ENCODE measurements at regions not wholly inside any gene's neighbourhood (a gene's known extent, or its start where the extent isn't known, plus 50 kb on each side); places are given as distances from the start of the nearest gene placed in this dataset.

DNA sequence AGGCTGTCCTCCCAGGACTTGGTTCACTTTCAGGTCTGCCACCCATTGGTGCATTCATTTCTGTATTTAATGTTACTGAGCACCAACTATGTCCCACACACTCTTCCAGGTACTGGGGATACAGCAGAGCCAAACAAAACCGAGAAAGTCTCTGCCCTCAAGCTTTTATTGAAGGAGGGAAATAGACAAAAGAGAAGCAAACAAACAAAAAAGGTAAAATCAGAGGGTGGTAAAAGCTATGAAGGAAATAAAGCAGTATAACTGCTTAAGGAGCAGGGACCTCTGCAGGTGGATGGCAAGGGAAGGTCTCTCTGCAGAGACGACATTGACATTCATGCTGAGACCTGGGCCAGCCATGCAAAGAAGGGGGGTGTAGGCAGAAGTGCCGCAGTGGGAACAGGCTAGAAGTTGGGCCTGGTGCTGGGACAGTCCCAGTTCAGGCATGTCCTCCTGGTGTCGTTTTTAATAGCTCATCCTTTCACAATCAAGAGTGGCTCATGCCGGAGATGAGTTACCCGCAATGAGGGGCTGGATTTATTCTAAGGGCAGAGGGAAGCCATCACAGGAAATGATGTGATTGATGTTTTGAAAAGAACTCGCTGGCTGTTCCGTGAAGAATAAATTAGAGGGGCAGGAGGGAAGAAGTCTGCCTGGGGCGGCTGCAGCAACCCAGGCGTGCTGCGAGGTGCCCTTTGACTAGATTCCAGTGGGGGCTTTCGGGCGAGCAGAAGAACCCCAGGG, 72.8 kb downstream of the IRF2BPL start:
- H3K36me3 Mint-ChIP-seq (ENCODE audit: low read depth): no peaks in the 10 kb centered on the region

DNA sequence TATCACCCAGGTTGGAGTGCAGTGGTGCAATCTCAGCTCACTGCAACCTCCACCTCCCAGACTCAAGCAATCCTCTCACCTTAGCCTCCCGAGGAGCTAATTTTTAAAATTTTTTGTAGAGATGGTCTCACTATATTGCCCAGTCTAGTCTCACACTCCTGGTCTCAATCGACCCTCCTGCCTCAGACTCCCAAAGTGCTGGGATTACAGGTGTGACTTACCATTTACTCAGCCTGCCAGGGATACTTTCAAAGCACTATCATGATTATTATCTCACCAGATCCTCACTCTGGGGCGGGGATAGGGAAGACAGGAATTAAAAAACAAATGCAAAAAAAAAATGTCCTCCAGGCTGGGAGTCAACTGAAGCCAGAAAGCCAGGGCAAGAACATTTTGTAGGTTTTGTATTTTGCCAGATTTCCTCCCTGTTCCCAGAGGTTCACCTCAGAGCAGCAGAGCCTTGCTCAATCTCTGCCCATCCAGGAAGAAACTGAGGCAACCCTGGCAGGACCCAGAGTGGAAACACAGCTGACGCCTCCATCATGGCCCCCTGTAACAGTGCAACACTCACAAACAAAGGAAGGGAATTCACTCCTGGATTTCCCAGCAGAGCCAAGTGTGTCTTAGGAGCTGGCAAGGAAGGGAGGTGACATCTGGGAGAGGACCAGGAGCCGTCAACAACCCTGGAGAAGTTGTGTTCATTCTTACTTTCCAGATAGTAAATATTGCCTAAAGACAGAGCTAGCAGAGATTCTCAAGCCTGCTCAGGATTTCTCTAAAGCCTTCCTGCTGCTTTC, 73.9 kb downstream of the IRF2BPL start:
- Mint-ChIP-seq H3K36me3 (ENCODE audit: low read depth) (no peaks in the 10 kb centered on the region), H3K27me3 (no peaks in the 10 kb centered on the region), H3K4me3 (peak overlapping the region; percentile 40), H3K4me1 (ENCODE audit: low read depth) (peaks cover 76% of the 10 kb centered on the region), H3K9me3 (no peaks in the 10 kb centered on the region), H3K27ac (peak overlapping the region; percentile 98)

More for the DNA sequence above, 72.8 kb downstream of the IRF2BPL start:
- Mint-ChIP-seq H3K27me3 (no peaks in the 10 kb centered on the region), H3K9me3 (no peaks in the 10 kb centered on the region), H3K4me3 (peak overlapping the region; percentile 84), H3K27ac (peak overlapping the region; percentile 98), H3K4me1 (ENCODE audit: low read depth) (peaks cover 82% of the 10 kb centered on the region)

DNA sequence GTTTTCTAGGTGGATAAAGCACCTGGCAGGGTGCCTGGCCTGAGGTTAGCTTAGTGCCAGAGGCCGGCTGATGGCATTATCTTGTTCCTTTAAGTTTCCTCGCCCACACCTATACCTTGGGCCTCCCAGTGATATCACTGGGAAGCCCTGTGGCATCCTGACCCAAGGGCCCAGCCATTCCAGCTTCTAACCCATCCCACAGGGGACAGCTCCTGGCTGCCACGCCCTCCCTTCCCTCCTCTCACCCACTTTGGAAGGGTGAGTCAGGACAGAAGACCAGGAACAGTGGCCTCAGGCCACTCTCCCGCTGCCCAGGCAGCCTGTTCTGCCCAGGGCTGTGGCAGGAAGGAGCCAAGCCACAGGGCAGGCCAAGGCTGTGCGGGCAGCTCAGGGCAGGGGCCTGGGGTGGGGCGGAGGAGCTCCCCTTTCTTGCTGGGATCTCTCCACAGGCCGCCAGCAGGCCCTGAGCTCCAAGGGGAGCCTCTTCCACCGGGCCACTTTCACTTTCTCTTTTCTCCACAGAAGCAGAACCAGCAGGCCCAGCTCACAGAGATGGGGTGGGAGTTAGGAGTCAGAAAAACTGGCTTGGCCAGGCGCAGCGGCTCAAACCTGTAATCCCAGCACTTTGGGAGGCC, 75.1 kb downstream of the IRF2BPL start:
- Mint-ChIP-seq H3K4me1 (ENCODE audit: low read depth) (peaks cover 68% of the 10 kb centered on the region), H3K9me3 (no peaks in the 10 kb centered on the region), H3K36me3 (ENCODE audit: low read depth) (no peaks in the 10 kb centered on the region), H3K27me3 (no peaks in the 10 kb centered on the region), H3K4me3 (peak overlapping the region; percentile 61), H3K27ac (peak overlapping the region; percentile 87)

DNA sequence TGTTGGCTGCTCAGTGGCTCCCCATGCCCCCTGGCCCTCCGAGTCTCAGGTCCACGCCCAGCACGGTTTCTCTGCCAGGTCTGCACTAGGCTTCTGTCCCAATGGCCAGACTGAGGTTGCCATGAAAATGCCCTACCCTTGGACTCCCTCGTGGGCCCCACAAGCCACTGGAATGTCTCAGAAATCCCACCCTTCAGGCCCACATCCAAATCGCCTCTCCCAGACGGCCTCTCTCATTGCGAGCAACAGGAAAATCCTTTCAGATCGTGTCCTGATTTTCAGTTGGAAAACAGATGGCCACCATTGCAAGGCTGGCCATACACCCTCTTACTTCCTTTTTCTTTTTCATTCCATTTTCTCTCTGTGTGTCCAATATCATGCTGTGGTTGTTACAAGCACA, 77.3 kb downstream of the IRF2BPL start:
- Mint-ChIP-seq H3K4me3 (no peak overlapping the region), H3K27me3 (no peaks in the 10 kb centered on the region), H3K36me3 (ENCODE audit: low read depth) (no peaks in the 10 kb centered on the region), H3K4me1 (ENCODE audit: low read depth) (peaks cover 68% of the 10 kb centered on the region), H3K9me3 (no peaks in the 10 kb centered on the region), H3K27ac (peak overlapping the region; percentile 11)

DNA sequence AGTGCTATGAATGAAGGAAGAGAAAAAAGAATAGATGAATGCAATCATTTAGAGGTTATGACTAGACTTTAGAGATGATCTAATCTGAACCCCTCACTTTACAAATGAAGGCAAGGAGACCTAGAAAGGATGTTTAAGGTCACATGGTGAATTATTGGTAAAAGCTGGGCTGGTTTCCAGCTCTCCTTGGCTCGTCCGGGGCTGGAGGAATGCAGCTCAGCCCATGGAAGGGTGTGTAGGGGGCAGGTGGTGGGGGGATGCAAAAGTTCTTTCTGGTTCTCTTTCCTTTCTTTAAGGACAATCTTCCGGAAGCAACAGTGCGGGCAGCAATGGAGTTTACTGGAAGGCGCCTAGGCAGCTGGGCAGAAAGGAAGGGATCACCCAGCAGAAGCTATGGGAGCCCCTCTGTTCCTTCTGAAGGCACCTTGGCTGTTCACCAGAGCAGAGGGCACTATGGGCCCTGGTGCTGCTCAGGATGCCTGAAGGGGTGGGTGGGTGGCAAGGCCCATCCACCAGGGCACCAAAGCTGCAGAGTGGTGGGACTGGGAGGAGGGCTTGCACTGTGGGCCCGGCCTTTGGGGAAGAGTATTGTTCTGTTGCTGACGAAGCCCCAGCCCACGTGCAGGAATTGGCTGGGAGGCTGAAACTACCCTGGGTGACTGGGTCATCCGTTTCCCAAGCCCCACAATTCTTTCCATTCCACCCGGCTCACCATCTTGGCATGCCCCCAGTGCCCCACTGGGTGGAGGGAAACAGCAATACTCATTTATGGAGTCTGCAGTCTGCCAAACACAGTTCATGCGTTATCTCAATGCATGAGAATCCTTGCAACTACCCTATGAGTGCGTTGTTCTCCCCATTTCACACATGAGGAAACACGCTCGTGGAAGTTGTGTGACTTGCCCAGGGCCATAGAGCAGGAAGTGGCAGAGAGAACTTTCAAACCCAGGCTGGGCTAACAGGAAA, 78.2 kb downstream of the IRF2BPL start:
- H3K9me3 Mint-ChIP-seq: no peaks in the 10 kb centered on the region
- no peak overlapping the region for H3K27ac Mint-ChIP-seq
- no peak overlapping the region for H3K4me3 Mint-ChIP-seq
- peaks cover 60% of the 10 kb centered on the region for H3K4me1 Mint-ChIP-seq (ENCODE audit: low read depth)
- H3K36me3 Mint-ChIP-seq (ENCODE audit: low read depth): no peaks in the 10 kb centered on the region
- H3K27me3 Mint-ChIP-seq: no peaks in the 10 kb centered on the region

DNA sequence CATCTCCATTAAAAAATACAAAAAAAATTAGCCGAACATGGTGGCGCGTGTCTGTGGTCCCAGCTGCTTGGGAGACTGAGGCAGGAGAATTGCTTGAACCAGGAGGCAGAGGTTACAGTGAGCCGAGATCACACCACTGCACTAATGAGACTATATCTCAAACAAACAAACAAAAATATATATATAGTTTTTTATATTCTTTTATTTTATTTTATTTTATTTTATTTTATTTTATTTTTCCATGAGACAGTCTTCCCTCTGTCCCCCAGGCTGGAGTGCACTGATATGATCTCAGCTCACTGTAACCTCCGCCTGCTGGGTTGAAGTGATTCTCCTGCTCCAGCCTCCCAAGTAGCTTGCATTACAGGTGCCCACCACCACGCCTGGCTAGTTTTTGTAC, 79.5 kb downstream of the IRF2BPL start:
- no peak overlapping the region for H3K27ac Mint-ChIP-seq
- H3K4me1 Mint-ChIP-seq (ENCODE audit: low read depth): peaks cover 46% of the 10 kb centered on the region
- H3K4me3 Mint-ChIP-seq: no peak overlapping the region
- no peaks in the 10 kb centered on the region for H3K9me3 Mint-ChIP-seq
- H3K36me3 Mint-ChIP-seq (ENCODE audit: low read depth): no peaks in the 10 kb centered on the region
- H3K27me3 Mint-ChIP-seq: no peaks in the 10 kb centered on the region

DNA sequence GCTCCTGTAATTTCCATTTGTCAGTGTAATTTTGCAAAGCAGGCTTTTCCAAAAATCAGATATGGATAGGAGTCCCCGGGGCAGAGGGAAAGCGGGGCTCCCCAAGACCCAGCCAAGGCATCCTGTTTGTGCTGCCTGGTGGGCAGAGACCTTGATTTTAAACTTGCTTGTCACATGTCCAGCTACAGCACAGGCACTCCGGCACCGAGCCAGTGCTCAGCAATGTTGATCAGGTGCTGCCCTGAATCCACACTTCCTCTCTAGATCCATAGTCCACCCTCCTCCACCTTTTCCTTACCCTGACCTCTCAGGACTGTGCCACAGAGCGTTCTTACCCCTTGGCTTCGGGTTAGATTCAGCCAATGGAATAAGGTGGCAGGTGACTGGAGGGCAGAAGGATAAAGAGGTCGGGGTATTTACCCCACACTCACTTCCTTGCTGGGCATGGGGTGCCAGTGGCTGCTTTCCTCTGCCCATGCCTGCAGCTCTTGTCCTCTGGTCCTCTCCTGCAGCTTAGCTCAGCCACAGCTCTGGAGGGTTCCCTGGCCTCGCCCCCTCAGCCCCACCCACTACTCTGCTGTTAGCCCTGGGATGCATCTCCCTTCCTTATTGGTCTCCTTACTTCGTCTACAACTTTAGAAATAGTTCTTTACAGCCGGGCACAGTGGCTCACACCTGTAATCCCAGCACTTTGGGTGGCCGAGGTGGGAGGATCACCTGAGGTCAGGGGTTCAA, 80.1 kb downstream of the IRF2BPL start:
- no peak overlapping the region for H3K27ac Mint-ChIP-seq

DNA sequence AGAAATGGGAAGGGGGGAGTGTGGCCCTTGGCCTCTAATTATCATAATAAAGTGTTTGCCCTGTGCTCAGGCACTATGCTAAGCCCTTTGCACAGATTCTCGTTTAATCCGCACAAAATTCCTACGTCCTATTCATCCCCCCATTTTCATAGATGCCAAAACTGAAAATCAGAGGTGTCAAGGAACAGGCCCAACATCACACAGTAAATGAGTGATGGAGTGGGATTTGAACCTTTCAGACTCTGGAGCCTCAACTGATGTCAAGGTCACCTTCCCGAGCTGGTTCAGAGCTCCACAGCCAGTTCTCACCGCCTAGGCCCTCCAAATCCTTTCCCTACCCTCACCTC, 80.7 kb downstream of the IRF2BPL start:
- peak overlapping the region; percentile 16 for H3K27ac Mint-ChIP-seq
- no peaks in the 10 kb centered on the region for H3K36me3 Mint-ChIP-seq (ENCODE audit: low read depth)
- H3K9me3 Mint-ChIP-seq: no peaks in the 10 kb centered on the region
- H3K4me1 Mint-ChIP-seq (ENCODE audit: low read depth): peaks cover 38% of the 10 kb centered on the region
- H3K4me3 Mint-ChIP-seq: no peak overlapping the region
- H3K27me3 Mint-ChIP-seq: no peaks in the 10 kb centered on the region

More for the DNA sequence above, 80.1 kb downstream of the IRF2BPL start:
- no peaks in the 10 kb centered on the region for H3K9me3 Mint-ChIP-seq
- H3K4me3 Mint-ChIP-seq: no peak overlapping the region
- no peaks in the 10 kb centered on the region for H3K36me3 Mint-ChIP-seq (ENCODE audit: low read depth)
- H3K27me3 Mint-ChIP-seq: no peaks in the 10 kb centered on the region
- H3K4me1 Mint-ChIP-seq (ENCODE audit: low read depth): peaks cover 40% of the 10 kb centered on the region

DNA sequence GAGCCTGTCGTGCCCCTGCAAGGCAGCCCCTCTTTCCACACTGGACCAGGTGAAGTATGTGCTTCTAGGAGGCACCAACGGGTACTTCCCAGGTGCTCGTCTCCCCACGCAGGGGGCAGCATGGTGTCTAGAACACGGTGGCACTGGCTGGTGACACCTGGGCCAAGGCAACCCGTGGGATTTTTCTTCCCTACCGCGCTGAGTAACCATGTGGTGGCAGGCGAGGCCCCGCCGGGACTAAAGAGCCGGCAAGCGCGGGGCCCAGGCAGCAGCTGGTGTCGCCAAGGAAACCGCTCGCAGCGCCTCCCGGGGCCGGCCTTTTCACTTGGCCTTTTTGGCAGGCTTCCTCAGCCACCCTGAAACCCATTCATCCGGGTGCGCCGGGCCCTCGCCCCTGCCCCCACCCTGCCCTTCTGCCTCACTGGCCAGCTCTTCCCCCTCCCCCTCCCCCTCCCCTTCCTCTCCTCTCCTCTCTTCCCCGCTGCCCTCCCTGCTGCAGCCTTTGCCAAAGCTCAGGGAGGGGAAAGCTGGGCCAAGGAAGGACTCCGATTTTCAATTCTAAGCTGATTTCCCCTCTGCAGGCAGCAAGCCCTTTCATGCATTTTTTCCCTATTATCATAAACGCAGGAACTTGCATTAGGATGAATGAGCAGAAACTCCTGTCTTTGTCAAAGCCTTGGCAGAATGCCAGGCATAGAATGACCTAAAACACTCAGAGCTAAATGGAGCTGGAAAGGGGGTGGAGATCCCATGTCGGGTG, 81.2 kb downstream of the IRF2BPL start:
- Mint-ChIP-seq H3K27me3 (no peaks in the 10 kb centered on the region), H3K9me3 (no peaks in the 10 kb centered on the region), H3K36me3 (ENCODE audit: low read depth) (no peaks in the 10 kb centered on the region), H3K4me1 (ENCODE audit: low read depth) (peaks cover 43% of the 10 kb centered on the region), H3K4me3 (peak overlapping the region; percentile 37), H3K27ac (peak overlapping the region; percentile 79)

DNA sequence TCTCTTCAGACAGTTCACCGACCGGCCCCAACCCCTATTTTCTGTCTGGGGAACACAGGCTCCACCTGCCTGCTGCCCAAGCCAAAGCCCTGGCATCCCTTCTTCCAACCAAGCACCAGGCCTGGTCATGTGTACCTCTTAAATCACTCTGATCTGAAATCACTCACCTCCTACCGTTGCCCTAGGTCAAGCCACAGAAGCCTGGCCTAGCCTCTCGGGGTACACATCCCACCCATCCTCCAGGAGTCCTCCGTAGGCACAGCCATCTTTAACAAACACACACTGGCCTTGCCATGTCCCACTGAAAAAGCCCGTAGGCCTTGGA, 81.8 kb downstream of the IRF2BPL start:
- Mint-ChIP-seq H3K27ac (peak overlapping the region; percentile 79), H3K9me3 (no peaks in the 10 kb centered on the region), H3K4me1 (ENCODE audit: low read depth) (peaks cover 46% of the 10 kb centered on the region), H3K27me3 (no peaks in the 10 kb centered on the region), H3K4me3 (peak overlapping the region; percentile 37), H3K36me3 (ENCODE audit: low read depth) (no peaks in the 10 kb centered on the region)

DNA sequence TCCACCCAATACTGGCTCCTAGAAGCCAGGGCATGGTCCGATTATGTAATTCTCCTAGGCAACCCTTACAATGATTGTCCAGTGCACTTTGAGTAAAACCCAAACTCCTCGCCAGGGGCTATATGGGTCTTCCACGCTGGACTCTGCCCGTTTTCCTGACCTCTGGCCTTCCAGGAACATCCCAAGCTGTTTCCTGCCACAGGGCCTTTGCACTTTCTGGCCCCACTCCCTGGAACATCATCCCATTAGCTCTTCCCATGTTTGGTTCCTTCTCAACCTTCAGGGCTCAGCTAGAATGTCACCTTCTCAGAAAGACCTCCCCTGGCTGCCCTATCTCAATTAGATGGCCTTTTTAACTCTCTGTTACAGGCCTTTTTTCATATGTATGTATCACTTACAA, 85.4 kb downstream of the IRF2BPL start:
- H3K9me3 Mint-ChIP-seq: no peaks in the 10 kb centered on the region
- H3K27ac Mint-ChIP-seq: no peak overlapping the region
- H3K36me3 Mint-ChIP-seq (ENCODE audit: low read depth): no peaks in the 10 kb centered on the region
- peaks cover 24% of the 10 kb centered on the region for H3K4me1 Mint-ChIP-seq (ENCODE audit: low read depth)
- no peak overlapping the region for H3K4me3 Mint-ChIP-seq
- no peaks in the 10 kb centered on the region for H3K27me3 Mint-ChIP-seq

DNA sequence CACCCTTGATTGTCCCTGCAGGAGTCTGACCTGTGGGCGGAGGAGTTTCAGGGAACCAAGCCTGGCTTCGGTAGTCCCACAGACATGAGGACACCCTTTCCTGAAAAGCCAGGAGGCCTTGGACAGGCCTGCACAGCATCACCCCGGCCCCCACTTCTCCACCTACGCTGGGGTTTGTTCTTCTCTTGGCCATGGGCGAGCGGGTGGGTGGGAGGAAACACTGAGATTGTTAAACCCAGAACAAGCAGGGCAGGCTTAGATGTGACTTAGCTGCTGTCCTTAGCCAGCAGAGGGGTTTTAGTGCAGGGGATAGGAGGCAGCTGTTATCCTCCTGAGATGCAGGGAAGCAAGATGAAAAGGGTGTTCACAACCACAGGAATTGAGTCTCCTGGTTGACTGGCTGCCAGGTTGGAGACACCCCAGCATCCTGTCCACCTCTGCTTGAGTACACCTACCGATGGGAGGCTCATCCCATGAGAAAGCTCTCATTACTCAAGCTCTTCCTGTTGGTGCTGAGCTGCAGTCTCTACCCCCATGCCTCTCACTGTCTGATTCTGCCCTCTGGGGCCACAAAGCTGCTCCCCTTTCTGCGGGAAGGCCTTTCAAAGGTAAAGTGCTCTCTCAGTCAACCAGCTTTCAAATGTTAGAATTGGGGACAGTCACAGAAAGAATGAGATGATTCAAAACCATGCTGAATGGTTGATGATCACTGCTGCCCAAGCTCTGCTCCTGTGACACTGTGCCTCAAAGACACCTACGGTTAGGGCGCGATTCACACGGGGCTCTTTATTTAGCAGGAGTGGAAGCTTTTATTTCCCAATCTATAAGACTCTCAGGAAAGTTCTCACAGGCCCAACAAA, 86.3 kb downstream of the IRF2BPL start:
- Mint-ChIP-seq H3K36me3 (ENCODE audit: low read depth) (no peaks in the 10 kb centered on the region), H3K4me3 (no peak overlapping the region), H3K4me1 (ENCODE audit: low read depth) (peaks cover 15% of the 10 kb centered on the region), H3K27ac (peak overlapping the region; percentile 45), H3K27me3 (no peaks in the 10 kb centered on the region), H3K9me3 (no peaks in the 10 kb centered on the region)

DNA sequence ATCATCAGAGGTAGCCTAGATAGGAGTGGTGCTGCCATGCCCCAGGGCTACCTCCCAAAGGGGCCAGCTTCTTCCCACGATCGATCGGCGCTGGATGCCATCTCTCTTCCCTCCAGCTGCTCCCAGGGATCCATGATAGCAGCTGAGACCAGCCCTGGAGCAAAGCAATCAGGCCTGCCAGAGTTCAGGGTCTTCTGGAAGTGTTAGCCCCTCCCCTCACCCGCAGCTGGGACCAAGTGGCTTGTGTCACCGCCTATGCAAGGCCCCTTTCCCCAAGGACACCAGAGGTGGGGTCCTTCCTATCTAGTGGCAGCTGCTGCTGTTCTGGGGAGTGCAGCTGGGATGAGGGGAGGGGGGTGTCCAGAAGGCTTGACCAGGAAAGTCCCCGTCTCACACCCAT, 87.0 kb downstream of the IRF2BPL start:
- H3K27me3 Mint-ChIP-seq: no peaks in the 10 kb centered on the region
- H3K9me3 Mint-ChIP-seq: no peaks in the 10 kb centered on the region
- H3K4me1 Mint-ChIP-seq (ENCODE audit: low read depth): peaks cover 9% of the 10 kb centered on the region
- peak overlapping the region; percentile 40 for H3K27ac Mint-ChIP-seq
- H3K4me3 Mint-ChIP-seq: no peak overlapping the region
- H3K36me3 Mint-ChIP-seq (ENCODE audit: low read depth): no peaks in the 10 kb centered on the region

Data from stimulated activated naive CD8-positive, alpha-beta T cell treated with anti-CD3 and anti-CD28 coated beads, Interleukin-15, Interleukin-2, amounts not matched to agents 100 ng/mL and 50 ng/mL, for 24 hours (primary cell).